ENCODE measurements at regions not wholly inside any gene's neighbourhood (a gene's known extent, or its start where the extent isn't known, plus 50 kb on each side); places are given as distances from the start of the nearest gene placed in this dataset.

GRCh38 chr1:116262995-116263385 lies 110.1 kb upstream of the ATP1A1 start:
- no peak for DNase-seq (ENCODE audit: low spot score)

- no peak for DNase-seq (ENCODE audit: low spot score)
These were observed 106.8 kb upstream of the ATP1A1 start for GRCh38 chr1:116265931-116266863.

GRCh38 chr1:116266864-116267212 lies 106.2 kb upstream of the ATP1A1 start:
- DNase-seq (ENCODE audit: low spot score), result no peak

- DNase-seq (ENCODE audit: low spot score), result peak; percentile 15
These were observed 104.8 kb upstream of the ATP1A1 start for GRCh38 chr1:116268211-116268610.

GRCh38 chr1:116270316-116271057 lies 102.6 kb upstream of the ATP1A1 start:
- DNase-seq (ENCODE audit: low spot score), result no peak

- no peak for DNase-seq (ENCODE audit: low spot score)
These were observed 99.8 kb upstream of the ATP1A1 start for GRCh38 chr1:116273042-116273783.

- DNase-seq (ENCODE audit: low spot score), result no peak
These were observed 96.5 kb upstream of the ATP1A1 start for GRCh38 chr1:116276532-116276931.

- DNase-seq (ENCODE audit: low spot score), result no peak
These were observed 95.1 kb upstream of the ATP1A1 start for GRCh38 chr1:116277840-116278540.

GRCh38 chr1:116278541-116278866 lies 94.5 kb upstream of the ATP1A1 start:
- no peak for DNase-seq (ENCODE audit: low spot score)

- no peak for DNase-seq (ENCODE audit: low spot score)
These were observed 93.3 kb upstream of the ATP1A1 start for GRCh38 chr1:116279715-116280114.

- DNase-seq (ENCODE audit: low spot score), result no peak
These were observed 88.1 kb upstream of the ATP1A1 start for GRCh38 chr1:116284819-116285390.

- DNase-seq (ENCODE audit: low spot score), result no peak
These were observed 86.5 kb upstream of the ATP1A1 start for GRCh38 chr1:116286541-116286971.

GRCh38 chr1:116287341-116288200 lies 85.5 kb upstream of the ATP1A1 start:
- DNase-seq (ENCODE audit: low spot score), result no peak

- DNase-seq (ENCODE audit: low spot score), result no peak
These were observed 84.8 kb upstream of the ATP1A1 start for GRCh38 chr1:116288201-116288598.

- no peak for DNase-seq (ENCODE audit: low spot score)
These were observed 83.9 kb upstream of the ATP1A1 start for GRCh38 chr1:116289193-116289592.

GRCh38 chr1:116290085-116290705 lies 82.8 kb upstream of the ATP1A1 start:
- no peak for DNase-seq (ENCODE audit: low spot score)

GRCh38 chr1:116291024-116291423 lies 82.0 kb upstream of the ATP1A1 start:
- no peak for DNase-seq (ENCODE audit: low spot score)

GRCh38 chr1:116292929-116293725 lies 79.9 kb upstream of the ATP1A1 start:
- DNase-seq (ENCODE audit: low spot score), result no peak

GRCh38 chr1:116297495-116298212 lies 75.4 kb upstream of the ATP1A1 start:
- DNase-seq (ENCODE audit: low spot score), result no peak
